ENCODE measurements at regions not wholly inside any gene's neighbourhood (a gene's known extent, or its start where the extent isn't known, plus 50 kb on each side); places are given as distances from the start of the nearest gene placed in this dataset.

- TF ChIP-seq ZNF274 (IDR thresholded peaks at IDR 0.05; ENCODE audit: low read depth, low read length) = no peak
- TF ChIP-seq SUZ12 (IDR thresholded peaks at IDR 0.05; ENCODE audit: extremely low read depth, insufficient read depth, insufficient read length) = no peak
- TF ChIP-seq YY1 (IDR thresholded peaks at IDR 0.05; ENCODE audit: insufficient read depth, insufficient read length) = no peak
Observed at GRCh38 chr5:111668477-111669414, 88.2 kb downstream of the NREP start.

Data from NT2/D1 (cell line).